Globus pallidus (tissue), 1 donor: ENCODE measurements at regions not wholly inside any gene's neighbourhood (a gene's known extent, or its start where the extent isn't known, plus 50 kb on each side); places are given as distances from the start of the nearest gene placed in this dataset.
A peak's percentile ranks its signal among the peaks of the same experiment; 100 is the strongest.

Experiments
- DNase-seq: peaks from one replicate; pipeline ENCODE4 v3.0.0-alpha.2; 2015; ENCODE audit warnings: low spot score

GRCh38 chr2:192267484-192267883 lies 72.8 kb upstream of the TMEFF2 start:
- DNase-seq, result no peak

GRCh38 chr2:192265751-192266150 lies 71.0 kb upstream of the TMEFF2 start:
- DNase-seq, result no peak

GRCh38 chr2:192254444-192254843 lies 59.7 kb upstream of the TMEFF2 start:
- DNase-seq, result peak; percentile 82

GRCh38 chr2:192253692-192254091 lies 59.0 kb upstream of the TMEFF2 start:
- DNase-seq, result no peak

- DNase-seq, result no peak
Observed at GRCh38 chr2:192250961-192251360, 56.2 kb upstream of the TMEFF2 start.

GRCh38 chr2:192247456-192247855 lies 52.7 kb upstream of the TMEFF2 start:
- DNase-seq, result no peak

GRCh38 chr2:192246297-192246696 lies 51.6 kb upstream of the TMEFF2 start:
- no peak for DNase-seq

- no peak for DNase-seq
Observed at GRCh38 chr2:192245329-192245728, 50.6 kb upstream of the TMEFF2 start.
